Erythroblast (primary cell): ENCODE measurements at regions not wholly inside any gene's neighbourhood (a gene's known extent, or its start where the extent isn't known, plus 50 kb on each side); places are given as distances from the start of the nearest gene placed in this dataset.

Experiments used
- GATA1 ChIP-seq: IDR thresholded peaks from 2 replicates; pipeline ENCODE4 v1.6.1; 2011; ENCODE audit warnings: low read depth, mild to moderate bottlenecking, control low read depth, low read length, moderate library complexity
- POLR2A ChIP-seq: IDR thresholded peaks from 2 replicates; pipeline ENCODE4 v1.6.1; 2011; ENCODE audit warnings: mild to moderate bottlenecking, low read length

DNA sequence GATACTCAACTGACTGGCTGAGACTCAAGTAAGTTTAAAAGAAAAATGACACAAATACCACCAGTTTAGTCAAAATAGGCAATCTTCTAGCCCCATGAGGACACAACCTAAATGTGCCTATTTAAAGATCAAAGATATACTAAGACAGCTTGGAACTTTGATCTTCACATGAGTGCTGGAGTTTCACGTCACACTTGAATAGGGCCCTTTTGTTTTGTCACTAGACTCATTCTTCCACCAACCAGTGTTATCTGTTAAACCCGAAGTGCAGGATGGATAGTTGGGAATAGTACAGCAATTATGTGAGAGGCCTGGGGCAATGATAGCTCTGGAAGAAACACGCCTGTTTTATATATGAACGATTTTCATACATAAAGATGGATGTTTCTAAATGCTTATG, 792.8 kb upstream of the NUDT12 start:
- TF ChIP-seq POLR2A: no peak
- TF ChIP-seq GATA1: no peak
